ENCODE measurements at regions not wholly inside any gene's neighbourhood (a gene's known extent, or its start where the extent isn't known, plus 50 kb on each side); places are given as distances from the start of the nearest gene placed in this dataset.

DNA sequence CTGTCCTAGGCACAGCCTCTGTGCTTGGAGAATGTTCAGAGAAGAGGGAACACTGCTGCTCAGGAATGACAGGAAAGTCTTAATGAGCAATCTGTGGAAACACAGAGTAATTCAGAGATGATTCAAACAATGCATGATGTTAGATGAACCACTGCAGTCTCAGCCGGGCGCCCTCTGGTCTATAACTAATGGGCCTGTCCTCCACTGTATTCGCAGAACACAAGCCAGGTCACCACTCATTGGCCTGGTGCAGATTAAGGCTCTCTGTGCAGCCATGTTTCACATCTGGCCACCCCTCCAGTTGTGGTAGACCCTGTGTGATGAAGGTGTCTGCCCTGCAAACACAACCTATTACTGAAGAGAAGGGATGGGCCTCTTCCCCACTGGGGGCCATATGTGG is 281.7 kb upstream of the ROPN1 start:
- Histone ChIP-seq H3K23ac (ENCODE audit: insufficient read length) (no peak overlapping the region), H3K9me3 (ENCODE audit: insufficient read depth in 2 of 2, low read depth in 1 of 2, low read length in 1 of 2) (no peaks in the 10 kb centered on the region), H4K20me1 (replicated peaks in 1 of 2; ENCODE audit: control insufficient read depth in 1 of 2, insufficient read depth in 2 of 2, low read length in 2 of 2) (no peaks in the 10 kb centered on the region), H4K5ac (ENCODE audit: insufficient read length, low read depth, low read length) (no peak overlapping the region), H3K56ac (replicated peaks; ENCODE audit: insufficient read length, low read depth, low read length) (no peak overlapping the region), H3K27me3 (replicated peaks in 1 of 4; ENCODE audit: control insufficient read depth in 3 of 4, extremely low read depth in 1 of 4, insufficient read depth in 3 of 4, low read length in 3 of 4) (no peaks in the 10 kb centered on the region), H3K9ac (replicated peaks in 1 of 4; ENCODE audit: extremely low read depth in 1 of 4, low read depth in 3 of 4, low read length in 3 of 4) (no peak overlapping the region), H2BK5ac (ENCODE audit: low read depth, low read length) (no peak overlapping the region), H4K91ac (replicated peaks; ENCODE audit: insufficient read length, low read length) (no peak overlapping the region), H3K79me2 (ENCODE audit: control insufficient read depth in 1 of 2, insufficient read depth in 2 of 2, low read length in 2 of 2) (no peaks in the 10 kb centered on the region), H3K27ac (ENCODE audit: low read depth, low read length) (no peak overlapping the region), H2AK5ac (ENCODE audit: low read depth, low read length) (no peak overlapping the region), H3K4me1 (replicated peaks in 1 of 4; ENCODE audit: control insufficient read depth in 3 of 4, insufficient read depth in 4 of 4, low read length in 3 of 4) (no peaks in the 10 kb centered on the region), H3K79me1 (ENCODE audit: low read depth, low read length) (no peaks in the 10 kb centered on the region), H2BK15ac (ENCODE audit: low read length) (no peak overlapping the region), H4K8ac (ENCODE audit: extremely low read depth, insufficient read depth, low read length) (no peak overlapping the region), H2BK120ac (replicated peaks; ENCODE audit: low read depth, low read length) (no peak overlapping the region), H2AFZ (ENCODE audit: low read length) (no peak overlapping the region), H3K23me2 (ENCODE audit: low read depth, low read length) (no peaks in the 10 kb centered on the region; the same call in 1 of the 2 replicates), H3K18ac (ENCODE audit: extremely low read depth, low read length) (no peak overlapping the region), H2BK20ac (ENCODE audit: low read length) (no peak overlapping the region), H3K36me3 (ENCODE audit: control insufficient read depth in 2 of 4, insufficient read depth in 4 of 4, low read length in 3 of 4) (no peaks in the 10 kb centered on the region), H2BK12ac (ENCODE audit: low read depth, low read length) (no peak overlapping the region), H3K4me3 (ENCODE audit: extremely low read depth in 1 of 4, insufficient read depth in 2 of 4, low read depth in 3 of 4, low read length in 4 of 4) (no peak overlapping the region), H3K4ac (replicated peaks; ENCODE audit: insufficient read length, low read depth, low read length) (no peak overlapping the region), H3K14ac (ENCODE audit: insufficient read length) (no peak overlapping the region), H3K4me2 (ENCODE audit: insufficient read depth in 1 of 2, low read depth in 2 of 2, low read length in 2 of 2) (no peak overlapping the region)
- CTCF ChIA-PET (ENCODE audit: partially characterized antibody), result interaction anchor here (0.9 to 1.5 kb wide), 3 partner anchors 8 to 257 kb away, joined by 3 to 10 read pairs (median 4); partner anchors contain the start of gene KALRN
- FAIRE-seq, result no peak
- DNase-seq (ENCODE audit: low read depth in 1 of 2, low spot score in 2 of 2), result no peak
- no peak for TF ChIP-seq BACH1 (IDR thresholded peaks at IDR 0.05; ENCODE audit: low read length)
- no peak for TF ChIP-seq RNF2 (IDR thresholded peaks at IDR 0.05; ENCODE audit: borderline replicate concordance, low read depth, low read length, missing control alignments, poor library complexity, severe bottlenecking)
- no peak for TF ChIP-seq MAFK (IDR thresholded peaks at IDR 0.05; ENCODE audit: low read depth, low read length)
- TF ChIP-seq NRF1 (IDR thresholded peaks at IDR 0.05; ENCODE audit: low read depth, low read length), result no peak
- TF ChIP-seq BRCA1 (IDR thresholded peaks at IDR 0.05; ENCODE audit: low read depth, low read length), result no peak
- no peak for TF ChIP-seq CHD1 (IDR thresholded peaks at IDR 0.05; ENCODE audit: low read depth, low read length)
- no peak for TF ChIP-seq FOSL1 (IDR thresholded peaks at IDR 0.05; ENCODE audit: insufficient read depth, low read depth, low read length)
- TF ChIP-seq POLR2AphosphoS5 (IDR thresholded peaks at IDR 0.05; ENCODE audit: low read depth, low read length), result no peak
- TF ChIP-seq ZNF274 (IDR thresholded peaks at IDR 0.05; ENCODE audit: borderline replicate concordance, extremely low read depth, low read length), result no peak
- TF ChIP-seq KDM1A (IDR thresholded peaks at IDR 0.05; ENCODE audit: borderline replicate concordance, low read length), result no peak
- no peak for TF ChIP-seq CBX5 (IDR thresholded peaks at IDR 0.05; ENCODE audit: low read depth, low read length)
- WGBS, 2 experiments (ENCODE audit: extremely low coverage in 1 of 2, insufficient coverage in 1 of 2, insufficient read length in 1 of 2, insufficient replicate concordance in 2 of 2, low coverage in 1 of 2, low lambda C conversion rate in 2 of 2, missing lambda C conversion rate in 1 of 2), result 93% methylated on average over 3 of the region's 3 CpGs; no CpG with 5 or more reads in 1 of the 2 experiments
- POLR2A ChIA-PET (ENCODE audit: partially characterized antibody), result no interaction called here
